Gastroesophageal sphincter (tissue), 4 donors: ENCODE measurements at regions not wholly inside any gene's neighbourhood (a gene's known extent, or its start where the extent isn't known, plus 50 kb on each side); places are given as distances from the start of the nearest gene placed in this dataset.

Source experiments
- ATAC-seq: fragments of 150-250 bp; one replicate; pipeline ENCODE4 v1.9.1; 2016; ENCODE audit warnings: mild to moderate bottlenecking, moderate library complexity
- H3K27ac ChIP-seq, 4 donors: fragments of 200-600 bp; sonication (generic) in 3 of 4; 1 replicate in 3 of 4; 2 replicates in 1 of 4; pipeline ENCODE4 v1.5.1; 2016 to 2019
- H3K27me3 ChIP-seq: fragments of 200-600 bp; sonication (generic); one replicate; pipeline ENCODE4 v1.5.1; 2019
- H3K36me3 ChIP-seq, 2 donors: fragments of 200-600 bp; sonication (generic); one replicate each; pipeline ENCODE4 v1.5.1; 2019; ENCODE audit warnings: control low read depth in 1 of 2
- H3K4me1 ChIP-seq, 3 donors: fragments of 200-600 bp; sonication (generic); 1 replicate in 2 of 3; 2 replicates in 1 of 3; pipeline ENCODE4 v1.5.1; 2016 to 2019; ENCODE audit warnings: control low read depth in 2 of 3
- H3K4me3 ChIP-seq, 2 donors: fragments of 200-600 bp; sonication (generic); one replicate each; pipeline ENCODE4 v1.5.1; 2019; ENCODE audit warnings: mild to moderate bottlenecking in 1 of 2, moderate library complexity in 1 of 2
- H3K9me3 ChIP-seq, 3 donors: fragments of 200-600 bp; sonication (generic); one replicate each; pipeline ENCODE4 v1.5.1; 2017 to 2019; ENCODE audit warnings: control low read depth in 2 of 3
- EP300 ChIP-seq: sonication (generic); formaldehyde crosslinking; IDR thresholded peaks from one replicate; pipeline ENCODE4 v1.6.1; 2017; ENCODE audit warnings: antibody characterized with exemption, mild to moderate bottlenecking
- POLR2A ChIP-seq, 2 donors: fragments of 450-650 bp; IDR thresholded peaks; one replicate each; pipeline ENCODE4 v1.6.1; 2017; ENCODE audit warnings: antibody characterized with exemption in 2 of 2, mild to moderate bottlenecking in 2 of 2, moderate library complexity in 1 of 2
- POLR2AphosphoS5 ChIP-seq: sonication (generic); formaldehyde crosslinking; IDR thresholded peaks from one replicate; pipeline ENCODE4 v1.6.1; 2017; ENCODE audit warnings: antibody characterized with exemption
- WGBS, 2 donors: methylation state at CpG; one replicate each; pipeline ENCODE4 v1.1.5; 2018; ENCODE audit warnings: low coverage in 1 of 2; 5-methylcytosine and 5-hydroxymethylcytosine counted together
- TF ChIP-seq, protein P1 (sequence below), 4 experiments: fragments of 200-600 bp in 2 of 4; fragments of 450-650 bp in 2 of 4; sonication (generic) in 1 of 4; IDR thresholded peaks; one replicate each; pipeline ENCODE4 v1.5.1; 2017 to 2019; ENCODE audit warnings: antibody characterized with exemption in 4 of 4, mild to moderate bottlenecking in 2 of 4, moderate library complexity in 2 of 4

DNA sequence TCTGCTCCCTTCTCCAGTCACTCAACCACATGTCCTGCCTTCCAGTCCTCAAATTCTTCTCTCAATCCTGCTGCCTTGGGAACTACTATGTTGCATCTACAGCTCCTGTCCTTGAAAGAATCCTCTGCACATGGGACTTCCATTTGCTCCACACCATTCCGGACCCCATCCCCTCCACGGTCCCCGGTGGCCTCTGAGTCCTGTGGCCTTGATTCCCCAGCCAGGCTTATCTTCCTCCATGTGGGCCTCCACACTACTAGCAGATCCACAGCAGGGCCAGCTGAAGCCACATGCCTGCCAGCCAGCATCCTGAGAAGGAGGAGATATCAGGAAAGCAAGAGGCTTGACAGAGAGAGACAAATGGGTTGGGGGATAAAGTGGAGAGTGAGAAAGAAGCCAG, 1323.8 kb downstream of the UQCRFS1 start:
- Histone ChIP-seq H3K9me3 (peaks cover 0 to 7% (median 0%) of the 10 kb centered on the region in 3 donors), H3K4me1 (no peaks in the 10 kb centered on the region), H3K27ac (no peak overlapping the region), H3K27me3 (no peaks in the 10 kb centered on the region), H3K36me3 (no peaks in the 10 kb centered on the region), H3K4me3 (no peak overlapping the region)
- 71 to 100% methylated on average over 1 of the region's 3 CpGs for WGBS, 2 donors
- TF ChIP-seq POLR2AphosphoS5 (no peak), EP300 (no peak), POLR2A (IDR thresholded peaks at IDR 0.05) (no peak)
- TF ChIP-seq, protein P1, sequence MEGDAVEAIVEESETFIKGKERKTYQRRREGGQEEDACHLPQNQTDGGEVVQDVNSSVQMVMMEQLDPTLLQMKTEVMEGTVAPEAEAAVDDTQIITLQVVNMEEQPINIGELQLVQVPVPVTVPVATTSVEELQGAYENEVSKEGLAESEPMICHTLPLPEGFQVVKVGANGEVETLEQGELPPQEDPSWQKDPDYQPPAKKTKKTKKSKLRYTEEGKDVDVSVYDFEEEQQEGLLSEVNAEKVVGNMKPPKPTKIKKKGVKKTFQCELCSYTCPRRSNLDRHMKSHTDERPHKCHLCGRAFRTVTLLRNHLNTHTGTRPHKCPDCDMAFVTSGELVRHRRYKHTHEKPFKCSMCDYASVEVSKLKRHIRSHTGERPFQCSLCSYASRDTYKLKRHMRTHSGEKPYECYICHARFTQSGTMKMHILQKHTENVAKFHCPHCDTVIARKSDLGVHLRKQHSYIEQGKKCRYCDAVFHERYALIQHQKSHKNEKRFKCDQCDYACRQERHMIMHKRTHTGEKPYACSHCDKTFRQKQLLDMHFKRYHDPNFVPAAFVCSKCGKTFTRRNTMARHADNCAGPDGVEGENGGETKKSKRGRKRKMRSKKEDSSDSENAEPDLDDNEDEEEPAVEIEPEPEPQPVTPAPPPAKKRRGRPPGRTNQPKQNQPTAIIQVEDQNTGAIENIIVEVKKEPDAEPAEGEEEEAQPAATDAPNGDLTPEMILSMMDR (IDR thresholded peaks at IDR 0.05), result no peak
- no peak for ATAC-seq

DNA sequence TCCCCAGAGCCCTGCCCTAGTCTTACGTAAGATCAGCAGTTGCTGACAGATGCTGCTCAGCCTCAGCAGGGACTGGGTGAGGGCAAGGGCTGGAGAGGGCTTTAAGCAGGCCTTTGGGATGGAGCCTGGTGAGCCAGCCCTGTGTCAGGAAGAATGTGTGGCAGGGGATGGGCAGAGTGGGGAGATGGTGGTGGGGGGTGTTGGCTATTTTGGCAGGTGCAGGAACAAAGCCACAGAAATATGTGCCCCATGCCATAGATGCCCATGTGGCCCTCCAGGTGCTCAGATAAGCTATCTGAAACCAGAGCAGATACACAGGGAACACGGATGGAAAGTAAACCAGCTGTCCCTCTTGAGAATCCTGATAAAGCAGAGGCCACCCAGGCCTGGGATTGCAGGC, 1325.0 kb downstream of the UQCRFS1 start:
- H3K9me3 ChIP-seq, result peaks cover 0 to 7% (median 0%) of the 10 kb centered on the region in 3 donors
- 14 to 60% methylated on average over 1 of the region's 2 CpGs for WGBS, 2 donors
- no peaks in the 10 kb centered on the region for H3K27me3 ChIP-seq
- TF ChIP-seq, protein P1 (IDR thresholded peaks at IDR 0.05), result no peak
- TF ChIP-seq EP300 (no peak), POLR2AphosphoS5 (no peak), POLR2A (IDR thresholded peaks at IDR 0.05) (no peak)
- H3K4me1 ChIP-seq, result no peaks in the 10 kb centered on the region
- no peak for ATAC-seq
- H3K27ac ChIP-seq, result no peak overlapping the region
- no peaks in the 10 kb centered on the region for H3K36me3 ChIP-seq
- H3K4me3 ChIP-seq, result no peak overlapping the region

DNA sequence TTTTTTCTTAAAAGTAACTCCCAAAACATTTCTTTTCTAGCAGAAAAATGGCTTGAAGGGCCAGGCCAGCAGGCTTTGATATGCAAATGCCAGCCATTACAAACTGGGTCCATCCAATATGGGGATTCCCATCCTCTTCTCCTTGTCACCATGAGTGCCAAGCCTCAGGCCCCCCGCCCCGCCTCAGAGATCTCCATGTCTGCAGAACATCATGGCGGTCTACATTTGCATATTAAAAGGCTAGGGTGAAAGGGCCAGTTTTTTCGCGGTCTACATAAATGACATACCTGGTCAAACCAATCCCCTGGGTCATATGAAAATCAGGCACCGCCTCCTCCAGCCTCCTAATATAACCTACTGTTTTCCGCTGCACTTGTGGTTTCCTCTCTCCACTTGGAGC, 1327.6 kb downstream of the UQCRFS1 start:
- no peak overlapping the region for H3K27ac ChIP-seq
- no peaks in the 10 kb centered on the region for H3K27me3 ChIP-seq
- no peaks in the 10 kb centered on the region for H3K4me1 ChIP-seq
- peaks cover 0 to 7% (median 0%) of the 10 kb centered on the region in 3 donors for H3K9me3 ChIP-seq
- no peak for ATAC-seq
- no peak overlapping the region for H3K4me3 ChIP-seq
- 81 to 85% methylated on average over 4 to 7 of the region's 7 CpGs for WGBS, 2 donors
- H3K36me3 ChIP-seq, result no peaks in the 10 kb centered on the region
- TF ChIP-seq EP300, result no peak
- TF ChIP-seq, protein P1 (IDR thresholded peaks at IDR 0.05), result no peak
- no peak for TF ChIP-seq POLR2AphosphoS5
- no peak for TF ChIP-seq POLR2A (IDR thresholded peaks at IDR 0.05)

DNA sequence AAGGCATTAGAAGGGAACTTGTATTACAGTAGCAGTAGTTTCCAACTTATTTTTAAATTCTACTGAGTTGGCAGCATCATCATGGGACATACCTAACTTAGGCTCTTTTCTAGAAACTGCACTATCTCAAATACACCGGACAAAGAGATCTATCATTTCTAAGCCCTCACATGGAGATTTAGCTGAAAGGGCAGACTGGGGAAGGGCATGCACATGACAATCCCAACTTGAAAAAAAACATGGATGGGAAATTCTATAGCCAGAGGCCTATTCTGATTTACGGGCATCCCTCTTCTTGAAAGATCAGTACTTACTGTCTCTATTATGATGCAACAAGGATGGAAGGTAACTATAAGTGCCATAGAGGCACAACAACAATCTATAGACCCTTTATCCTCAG, 1328.6 kb downstream of the UQCRFS1 start:
- H3K9me3 ChIP-seq, result peaks cover 0 to 7% (median 0%) of the 10 kb centered on the region in 3 donors
- no peak overlapping the region for H3K4me3 ChIP-seq
- TF ChIP-seq EP300, result no peak
- no peak for TF ChIP-seq POLR2A (IDR thresholded peaks at IDR 0.05)
- TF ChIP-seq, protein P1 (IDR thresholded peaks at IDR 0.05), result no peak
- no peak for TF ChIP-seq POLR2AphosphoS5
- no peaks in the 10 kb centered on the region for H3K4me1 ChIP-seq
- ATAC-seq, result no peak
- H3K27me3 ChIP-seq, result no peaks in the 10 kb centered on the region
- no peaks in the 10 kb centered on the region for H3K36me3 ChIP-seq
- WGBS, 2 donors, result 63 to 88% methylated on average over 1 to 2 of the region's 2 CpGs
- H3K27ac ChIP-seq, result no peak overlapping the region

DNA sequence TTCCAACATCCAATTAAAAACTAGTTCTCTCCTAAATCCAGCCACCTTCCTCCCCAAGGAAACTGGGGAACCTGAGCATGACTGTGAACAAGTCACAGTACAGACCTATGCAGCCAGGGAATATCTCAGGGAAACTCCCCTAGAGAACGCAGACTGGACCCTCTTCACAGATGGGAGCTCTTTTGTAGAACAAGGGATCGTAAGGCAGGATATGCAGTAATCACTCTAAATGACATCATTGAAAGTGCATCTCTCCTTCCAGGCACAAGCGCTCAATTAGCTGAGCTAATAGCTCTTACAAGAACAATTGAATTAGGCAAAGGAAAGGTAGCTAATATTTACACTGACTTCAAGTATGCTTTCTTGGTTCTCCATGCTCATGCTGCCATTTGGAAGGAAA, 1331.7 kb downstream of the UQCRFS1 start:
- H3K27ac ChIP-seq, result no peak overlapping the region
- ATAC-seq, result no peak
- H3K4me1 ChIP-seq, result no peaks in the 10 kb centered on the region
- no peaks in the 10 kb centered on the region for H3K9me3 ChIP-seq
- 77 to 78% methylated on average over 3 of the region's 3 CpGs for WGBS, 2 donors
- H3K36me3 ChIP-seq, result no peaks in the 10 kb centered on the region
- H3K27me3 ChIP-seq, result no peaks in the 10 kb centered on the region
- H3K4me3 ChIP-seq, result no peak overlapping the region
- TF ChIP-seq EP300 (no peak), POLR2A (IDR thresholded peaks at IDR 0.05) (no peak), POLR2AphosphoS5 (no peak)
- TF ChIP-seq, protein P1 (IDR thresholded peaks at IDR 0.05), result no peak
